HL-60 (cell line): ENCODE measurements at regions not wholly inside any gene's neighbourhood (a gene's known extent, or its start where the extent isn't known, plus 50 kb on each side); places are given as distances from the start of the nearest gene placed in this dataset.
"Not testable (repeated sequence)": the region's sequence is repeated elsewhere in the genome, so short reads cannot be mapped to it uniquely, and the experiment has no call there.

ENCODE experiments used
- CTCF ChIP-seq: IDR thresholded peaks from one replicate; pipeline ENCODE4 v1.5.1; 2011; ENCODE audit warnings: low read length, control low read depth, inconsistent platforms; ENCODE audit not compliant: insufficient read depth
- GABPA ChIP-seq: IDR thresholded peaks from 2 replicates; pipeline ENCODE4 v1.6.1; 2012; ENCODE audit warnings: low read depth
- POLR2AphosphoS5 ChIP-seq: IDR thresholded peaks from 2 replicates; pipeline ENCODE4 v1.6.1; 2012; ENCODE audit warnings: low read depth
- REST ChIP-seq: IDR thresholded peaks from 2 replicates; pipeline ENCODE4 v1.6.1; 2012; ENCODE audit warnings: low read depth; ENCODE audit not compliant: insufficient replicate concordance

GRCh38 chr10:61045480-61045879 is 101.5 kb upstream of the RHOBTB1 start:
- not testable (repeated sequence) for TF ChIP-seq CTCF, POLR2AphosphoS5, GABPA, REST
